ENCODE measurements at regions not wholly inside any gene's neighbourhood (a gene's known extent, or its start where the extent isn't known, plus 50 kb on each side); places are given as distances from the start of the nearest gene placed in this dataset.
A peak's percentile ranks its signal among the peaks of the same experiment; 100 is the strongest.

GRCh38 chr3:126258670-126259069, 78.3 kb upstream of the ALDH1L1 start:
- DNase-seq (ENCODE audit: low read depth in 1 of 2, low spot score in 1 of 2) (peak in 1 of 2 experiments; percentile 16), ATAC-seq (peak in 1 of 2 experiments; percentile 65; a peak in 2 of 6 replicates)

More at GRCh38 chr3:126258670-126259069, 78.3 kb upstream of the ALDH1L1 start:
- CTCF ChIA-PET = interaction anchor here (2.5 kb wide), 1 partner anchor 131 kb away, joined by 9 read pairs; no protein-coding TSS in a partner anchor
- Histone ChIP-seq H3K9me3 (no peaks in the 10 kb centered on the region), H3K4me1 (peaks cover 5% of the 10 kb centered on the region; the same call in 2 of the 3 replicates), H3K4me2 (no peak overlapping the region), H3K4me3 (no peak overlapping the region), H3K27ac (no peak overlapping the region)
- no peak for FAIRE-seq
- WGBS (ENCODE audit: missing lambda C conversion rate) = 78% methylated on average over 1 of the region's 1 CpG
- TF ChIP-seq REST (IDR thresholded peaks at IDR 0.05) (no peak), JUN (IDR thresholded peaks at IDR 0.05) (no peak), TP53 (CRISPR knock-in tag; IDR thresholded peaks at IDR 0.05) (no peak), ATOH8 (CRISPR knock-in tag; IDR thresholded peaks at IDR 0.05; ENCODE audit: low read depth) (no peak), HMGXB4 (CRISPR knock-in tag; IDR thresholded peaks at IDR 0.05; ENCODE audit: borderline replicate concordance) (no peak), POLR2A (IDR thresholded peaks at IDR 0.05; ENCODE audit: low read length) (no peak), HEYL (CRISPR knock-in tag; IDR thresholded peaks at IDR 0.05) (no peak), KDM1A (IDR thresholded peaks at IDR 0.05; ENCODE audit: low read depth) (no peak), CHD4 (IDR thresholded peaks at IDR 0.05; ENCODE audit: borderline replicate concordance) (no peak), BCL3 (IDR thresholded peaks at IDR 0.05) (no peak), HOXB13 (CRISPR knock-in tag; IDR thresholded peaks at IDR 0.05; ENCODE audit: low read depth) (no peak), ZFP36 (IDR thresholded peaks at IDR 0.05; ENCODE audit: borderline replicate concordance, partially characterized antibody) (no peak), SMC3 (IDR thresholded peaks at IDR 0.05) (no peak), HES2 (IDR thresholded peaks at IDR 0.05) (no peak), SREBF2 (IDR thresholded peaks at IDR 0.05) (no peak)
- POLR2A ChIA-PET = no interaction called here
